ENCODE measurements at regions not wholly inside any gene's neighbourhood (a gene's known extent, or its start where the extent isn't known, plus 50 kb on each side); places are given as distances from the start of the nearest gene placed in this dataset.

DNA sequence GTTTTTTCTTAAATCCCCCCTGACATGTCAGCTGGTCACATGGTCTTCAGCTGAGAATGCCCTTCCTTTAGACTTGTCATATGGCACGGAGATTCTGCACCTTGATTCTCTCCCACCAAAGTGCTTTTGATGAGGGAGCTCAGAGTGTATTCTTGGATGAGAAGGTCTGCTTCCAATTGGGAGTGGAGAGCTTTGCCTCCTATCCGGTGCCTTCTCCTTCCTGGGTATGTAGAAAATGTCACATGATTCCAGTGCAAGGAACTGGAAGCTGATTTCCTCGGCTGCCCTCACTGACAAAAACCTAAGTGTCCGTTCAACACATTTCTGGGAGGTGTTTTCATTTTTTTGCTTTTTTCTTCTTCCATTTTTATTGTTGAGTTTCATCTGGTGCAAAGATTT is 197.2 kb downstream of the TFAP2C start:
- no peaks in the 10 kb centered on the region for H3K9me3 ChIP-seq (ENCODE audit: control insufficient read depth, low read length)
- no peaks in the 10 kb centered on the region for H3K36me3 Mint-ChIP-seq (ENCODE audit: low read depth)
- no peak overlapping the region for H3K27ac ChIP-seq (ENCODE audit: low read depth, low read length)
- peaks cover 34% of the 10 kb centered on the region for H3K27me3 ChIP-seq (ENCODE audit: control insufficient read depth, insufficient read depth, low read length, poor library complexity, severe bottlenecking)
- H3K27me3 Mint-ChIP-seq (ENCODE audit: insufficient read depth) = peaks cover 55% of the 10 kb centered on the region
- peaks cover 16% of the 10 kb centered on the region for H3K4me1 Mint-ChIP-seq
- no peak overlapping the region for H3K9ac ChIP-seq (ENCODE audit: extremely low read depth, low read length, poor library complexity, severe bottlenecking)
- no peak overlapping the region for H3K4me3 Mint-ChIP-seq
- H3K9me3 Mint-ChIP-seq = no peaks in the 10 kb centered on the region
- no peak overlapping the region for H3K27ac Mint-ChIP-seq
- no peak overlapping the region for H3K4me3 ChIP-seq (ENCODE audit: low read length)
- DNase-seq = no peak
- H3K36me3 ChIP-seq (ENCODE audit: control insufficient read depth, insufficient read depth, low read length) = no peaks in the 10 kb centered on the region
- H3K4me1 ChIP-seq (ENCODE audit: control insufficient read depth, insufficient read depth, low read length) = peaks cover 4% of the 10 kb centered on the region
- 92 to 94% methylated on average over 2 to 4 of the region's 4 CpGs for WGBS, 2 experiments (ENCODE audit: insufficient coverage in 1 of 2, insufficient read length in 1 of 2)
- TF ChIP-seq, protein P1, sequence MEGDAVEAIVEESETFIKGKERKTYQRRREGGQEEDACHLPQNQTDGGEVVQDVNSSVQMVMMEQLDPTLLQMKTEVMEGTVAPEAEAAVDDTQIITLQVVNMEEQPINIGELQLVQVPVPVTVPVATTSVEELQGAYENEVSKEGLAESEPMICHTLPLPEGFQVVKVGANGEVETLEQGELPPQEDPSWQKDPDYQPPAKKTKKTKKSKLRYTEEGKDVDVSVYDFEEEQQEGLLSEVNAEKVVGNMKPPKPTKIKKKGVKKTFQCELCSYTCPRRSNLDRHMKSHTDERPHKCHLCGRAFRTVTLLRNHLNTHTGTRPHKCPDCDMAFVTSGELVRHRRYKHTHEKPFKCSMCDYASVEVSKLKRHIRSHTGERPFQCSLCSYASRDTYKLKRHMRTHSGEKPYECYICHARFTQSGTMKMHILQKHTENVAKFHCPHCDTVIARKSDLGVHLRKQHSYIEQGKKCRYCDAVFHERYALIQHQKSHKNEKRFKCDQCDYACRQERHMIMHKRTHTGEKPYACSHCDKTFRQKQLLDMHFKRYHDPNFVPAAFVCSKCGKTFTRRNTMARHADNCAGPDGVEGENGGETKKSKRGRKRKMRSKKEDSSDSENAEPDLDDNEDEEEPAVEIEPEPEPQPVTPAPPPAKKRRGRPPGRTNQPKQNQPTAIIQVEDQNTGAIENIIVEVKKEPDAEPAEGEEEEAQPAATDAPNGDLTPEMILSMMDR (conservative IDR thresholded peaks at IDR 0.05) = no peak

DNA sequence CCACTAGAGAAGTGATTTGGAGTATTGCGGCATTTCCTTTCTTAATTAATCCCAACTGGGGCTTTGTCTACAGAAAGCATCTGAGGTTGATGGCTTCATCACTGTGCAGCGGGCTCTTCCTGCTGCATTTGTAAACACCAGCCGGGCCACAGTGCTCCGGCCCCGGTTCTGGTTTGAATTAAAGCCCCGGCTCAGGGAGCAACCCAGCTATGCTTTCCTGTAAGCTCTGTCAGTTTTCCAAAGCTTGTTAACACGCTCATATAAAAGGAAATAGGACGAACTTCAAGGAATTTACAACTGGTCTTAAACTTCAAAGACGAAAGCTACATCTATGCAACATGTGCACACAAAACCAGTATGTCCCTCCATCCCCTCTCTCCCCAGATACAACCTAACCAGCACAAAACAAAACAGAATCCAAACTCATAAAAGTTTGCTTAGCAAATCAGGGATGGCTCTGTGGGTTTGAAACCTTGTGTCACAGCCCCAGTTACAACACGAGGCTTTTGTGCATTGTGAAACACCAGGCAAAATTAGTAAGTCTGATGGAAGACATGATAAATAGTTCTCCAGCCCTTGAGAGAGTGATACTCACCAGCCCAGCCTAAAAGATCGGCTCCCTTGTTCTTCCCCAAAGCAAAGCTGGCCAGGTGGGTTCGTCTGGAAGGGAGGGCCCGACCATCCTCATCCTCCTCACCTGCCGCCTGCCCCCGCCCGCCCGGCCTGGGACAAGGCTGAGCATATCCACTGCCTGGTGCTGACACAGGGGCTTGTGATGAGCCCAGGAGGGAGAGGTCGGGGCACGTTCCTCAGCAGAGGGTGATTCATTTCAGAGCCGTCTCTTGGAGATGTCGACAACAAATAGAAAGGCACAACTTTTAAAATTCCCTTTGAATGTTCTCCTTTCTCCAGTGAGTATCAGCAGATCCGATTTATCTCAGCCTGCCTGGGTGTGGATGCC is 197.9 kb downstream of the TFAP2C start:
- Mint-ChIP-seq H3K4me3 (no peak overlapping the region), H3K4me1 (peaks cover 16% of the 10 kb centered on the region), H3K9me3 (no peaks in the 10 kb centered on the region), H3K27ac (no peak overlapping the region), H3K27me3 (ENCODE audit: insufficient read depth) (peaks cover 62% of the 10 kb centered on the region), H3K36me3 (ENCODE audit: low read depth) (no peaks in the 10 kb centered on the region)
- Histone ChIP-seq H3K27ac (ENCODE audit: low read depth, low read length) (no peak overlapping the region), H3K27me3 (ENCODE audit: control insufficient read depth, insufficient read depth, low read length, poor library complexity, severe bottlenecking) (peaks cover 41% of the 10 kb centered on the region), H3K4me1 (ENCODE audit: control insufficient read depth, insufficient read depth, low read length) (peaks cover 4% of the 10 kb centered on the region), H3K9me3 (ENCODE audit: control insufficient read depth, low read length) (no peaks in the 10 kb centered on the region), H3K9ac (ENCODE audit: extremely low read depth, low read length, poor library complexity, severe bottlenecking) (no peak overlapping the region), H3K4me3 (ENCODE audit: low read length) (no peak overlapping the region), H3K36me3 (ENCODE audit: control insufficient read depth, insufficient read depth, low read length) (no peaks in the 10 kb centered on the region)
- 85 to 91% methylated on average over 12 to 22 of the region's 22 CpGs for WGBS, 2 experiments (ENCODE audit: insufficient coverage in 1 of 2, insufficient read length in 1 of 2)
- DNase-seq = no peak
- TF ChIP-seq, protein P1 (conservative IDR thresholded peaks at IDR 0.05) = no peak

DNA sequence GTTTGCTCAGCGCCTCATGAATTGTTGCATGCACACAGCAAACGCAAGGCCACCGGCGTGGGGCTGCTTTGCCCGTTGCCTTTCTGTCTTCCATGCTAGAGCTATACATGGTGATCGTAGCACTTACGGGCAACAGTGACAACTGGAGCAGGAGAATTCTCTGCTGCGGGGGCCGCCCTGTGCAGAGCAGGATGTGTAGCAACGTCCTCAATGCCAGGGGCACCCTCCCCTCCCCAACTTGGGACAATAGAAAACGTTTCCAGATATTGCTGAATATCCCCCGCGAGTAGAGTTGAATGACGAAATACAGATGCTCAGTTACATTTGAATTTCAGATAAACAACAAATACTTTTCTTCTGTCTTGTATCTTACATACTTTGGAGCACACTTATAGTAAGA is 198.7 kb downstream of the TFAP2C start:
- no peaks in the 10 kb centered on the region for H3K36me3 Mint-ChIP-seq (ENCODE audit: low read depth)
- Histone ChIP-seq H3K27ac (ENCODE audit: low read depth, low read length) (no peak overlapping the region), H3K9ac (ENCODE audit: extremely low read depth, low read length, poor library complexity, severe bottlenecking) (no peak overlapping the region), H3K27me3 (ENCODE audit: control insufficient read depth, insufficient read depth, low read length, poor library complexity, severe bottlenecking) (peaks cover 43% of the 10 kb centered on the region), H3K36me3 (ENCODE audit: control insufficient read depth, insufficient read depth, low read length) (no peaks in the 10 kb centered on the region), H3K9me3 (ENCODE audit: control insufficient read depth, low read length) (no peaks in the 10 kb centered on the region), H3K4me3 (ENCODE audit: low read length) (no peak overlapping the region), H3K4me1 (ENCODE audit: control insufficient read depth, insufficient read depth, low read length) (peaks cover 4% of the 10 kb centered on the region)
- H3K4me3 Mint-ChIP-seq = no peak overlapping the region
- TF ChIP-seq, protein P1 (conservative IDR thresholded peaks at IDR 0.05) = no peak
- H3K9me3 Mint-ChIP-seq = no peaks in the 10 kb centered on the region
- no peak for DNase-seq
- H3K27ac Mint-ChIP-seq = no peak overlapping the region
- H3K27me3 Mint-ChIP-seq (ENCODE audit: insufficient read depth) = peaks cover 65% of the 10 kb centered on the region
- 86 to 87% methylated on average over 14 of the region's 14 CpGs for WGBS, 2 experiments (ENCODE audit: insufficient coverage in 1 of 2, insufficient read length in 1 of 2)
- peaks cover 16% of the 10 kb centered on the region for H3K4me1 Mint-ChIP-seq

Data from endodermal cell (in vitro differentiated cells).